MCF 10A (cell line): ENCODE measurements at regions not wholly inside any gene's neighbourhood (a gene's known extent, or its start where the extent isn't known, plus 50 kb on each side); places are given as distances from the start of the nearest gene placed in this dataset.

ENCODE experiments used
- BruUV-seq: library from RNA; stranded (reverse); fragments of 400-500 nt; replicated peaks from 2 replicates; lab custom pipeline; 2021; lab: Mats Ljungman, UMichigan
- CTCF ChIA-PET: fragments of 300-600 bp; sonication (Branson Sonifier 250); formaldehyde crosslinking; extraction: SDS; loops from one replicate; lab custom pipeline; 2021; ENCODE audit warnings: antibody characterized with exemption, inconsistent platforms; lab: Yijun Ruan, JAX
- POLR2A ChIA-PET: fragments of 300-600, 350-650 bp; sonication (Branson Sonifier 250); formaldehyde crosslinking; extraction: SDS; loops from one replicate; lab custom pipeline; 2020; ENCODE audit warnings: antibody characterized with exemption, inconsistent platforms; lab: Yijun Ruan, JAX
- DNase-seq: peaks from one replicate; pipeline ENCODE4 v3.0.0-alpha.2; 2018; ENCODE audit not compliant: unreplicated experiment
- H3K27ac Mint-ChIP-seq: one replicate; pipeline ENCODE4 v1.8.0; 2022; ENCODE audit warnings: mild to moderate bottlenecking, low read depth, mixed read lengths; ENCODE audit not compliant: unreplicated experiment
- H3K27me3 Mint-ChIP-seq: one replicate; pipeline ENCODE4 v1.8.0; 2022; ENCODE audit warnings: mixed read lengths; ENCODE audit not compliant: insufficient read depth, unreplicated experiment
- H3K36me3 Mint-ChIP-seq: one replicate; pipeline ENCODE4 v1.8.0; 2022; ENCODE audit warnings: mild to moderate bottlenecking, moderate library complexity, mixed read lengths; ENCODE audit not compliant: insufficient read depth, unreplicated experiment
- H3K4me1 Mint-ChIP-seq: one replicate; pipeline ENCODE4 v1.8.0; 2022; ENCODE audit warnings: mixed read lengths; ENCODE audit not compliant: insufficient read depth, unreplicated experiment
- H3K4me3 Mint-ChIP-seq: one replicate; pipeline ENCODE4 v1.8.0; 2022; ENCODE audit warnings: mild to moderate bottlenecking, moderate library complexity, mixed read lengths; ENCODE audit not compliant: unreplicated experiment
- H3K9me3 Mint-ChIP-seq: one replicate; pipeline ENCODE4 v1.8.0; 2022; ENCODE audit warnings: mixed read lengths; ENCODE audit not compliant: unreplicated experiment
- CTCF ChIP-seq: fragments of 200-600 bp; IDR thresholded peaks from one replicate; pipeline ENCODE4 v1.8.0; 2022; ENCODE audit warnings: antibody characterized with exemption, mild to moderate bottlenecking; ENCODE audit not compliant: unreplicated experiment
- intact Hi-C: fragments of 100-400 bp; cut with micrococcal nuclease; formaldehyde crosslinking; loops from 2 replicates; pipeline ENCODE4 v1.14.1; 2022

GRCh38 chr12:90855534-90855933, 99.4 kb downstream of the CCER1 start:
- TF ChIP-seq CTCF = no peak
- Mint-ChIP-seq H3K27me3 (no peaks in the 10 kb centered on the region), H3K4me3 (no peak overlapping the region), H3K27ac (no peak overlapping the region), H3K4me1 (no peaks in the 10 kb centered on the region), H3K9me3 (no peaks in the 10 kb centered on the region), H3K36me3 (no peaks in the 10 kb centered on the region)
- no TSS peak for BruUV-seq
- ChIA-PET CTCF (interaction anchor here (0.6 to 2.0 kb wide), 5 partner anchors 11 to 1059 kb away, joined by 3 to 9 read pairs (median 3); no protein-coding TSS in a partner anchor), POLR2A (no interaction called here)
- no peak for DNase-seq
- intact Hi-C loops = no loop called here

- Mint-ChIP-seq H3K9me3 (no peaks in the 10 kb centered on the region), H3K36me3 (no peaks in the 10 kb centered on the region), H3K27ac (no peak overlapping the region), H3K4me1 (no peaks in the 10 kb centered on the region), H3K4me3 (no peak overlapping the region), H3K27me3 (no peaks in the 10 kb centered on the region)
- ChIA-PET CTCF (interaction anchor here (0.6 to 2.0 kb wide), 30 partner anchors 8 to 1354 kb away, joined by 3 to 10 read pairs (median 4); no protein-coding TSS in a partner anchor), POLR2A (no interaction called here)
- peak; percentile 64 for DNase-seq
- intact Hi-C loops = loop anchor here (1.0 to 5.0 kb wide), 3 partner anchors 157 to 1311 kb away; partner anchors contain the start of gene ATP2B1
- TF ChIP-seq CTCF = peak; percentile 61
- BruUV-seq = no TSS peak
Observed at GRCh38 chr12:90854136-90854689, 100.8 kb downstream of the CCER1 start.

- intact Hi-C loops = loop anchor here (5.0 kb wide), 2 partner anchors 155 to 1145 kb away; partner anchors contain the start of gene ATP2B1
- Mint-ChIP-seq H3K27ac (no peak overlapping the region), H3K36me3 (no peaks in the 10 kb centered on the region), H3K9me3 (peaks cover 7% of the 10 kb centered on the region), H3K4me3 (no peak overlapping the region), H3K27me3 (no peaks in the 10 kb centered on the region), H3K4me1 (no peaks in the 10 kb centered on the region)
- CTCF ChIA-PET = interaction anchor here (1.0 kb wide), 1 partner anchor 42 kb away, joined by 3 read pairs; no protein-coding TSS in a partner anchor
- POLR2A ChIA-PET = no interaction called here
- BruUV-seq = no TSS peak
- no peak for DNase-seq
- TF ChIP-seq CTCF = no peak
Observed at GRCh38 chr12:90851800-90852718, 102.9 kb downstream of the CCER1 start.

GRCh38 chr12:90842477-90842876, 112.5 kb downstream of the CCER1 start:
- ChIA-PET POLR2A (no interaction called here), CTCF (interaction anchor here (0.6 to 1.2 kb wide), 5 partner anchors 12 to 370 kb away, joined by 3 to 5 read pairs (median 3); no protein-coding TSS in a partner anchor)
- DNase-seq = peak; percentile 3
- intact Hi-C loops = no loop called here
- no peak for TF ChIP-seq CTCF
- Mint-ChIP-seq H3K36me3 (no peaks in the 10 kb centered on the region), H3K27ac (no peak overlapping the region), H3K9me3 (peaks cover 2% of the 10 kb centered on the region), H3K4me1 (peaks cover 6% of the 10 kb centered on the region), H3K4me3 (no peak overlapping the region), H3K27me3 (no peaks in the 10 kb centered on the region)
- no TSS peak for BruUV-seq
